Upper lobe of left lung (tissue), 4 donors: ENCODE measurements at regions not wholly inside any gene's neighbourhood (a gene's known extent, or its start where the extent isn't known, plus 50 kb on each side); places are given as distances from the start of the nearest gene placed in this dataset.
"Not testable (repeated sequence)": the region's sequence is repeated elsewhere in the genome, so short reads cannot be mapped to it uniquely, and the experiment has no call there.

Experiments used
- CTCF ChIP-seq, 6 experiments: fragments of 450-650 bp in 4 of 6; fragments of 200-600 bp in 2 of 6; sonication (generic) in 2 of 6; IDR thresholded peaks; one replicate each; pipeline ENCODE4 v1.5.1; 2016 to 2019; ENCODE audit warnings: antibody characterized with exemption in 6 of 6
- EP300 ChIP-seq, 4 donors: sonication (generic); formaldehyde crosslinking; IDR thresholded peaks; one replicate each; pipeline ENCODE4 v1.5.1; 2017; ENCODE audit warnings: antibody characterized with exemption in 4 of 4, control low read depth in 2 of 4

- not testable (repeated sequence) for TF ChIP-seq CTCF, EP300 (IDR thresholded peaks at IDR 0.05)
These were observed 287.0 kb upstream of the PLGLB1 start for GRCh38 chr2:87308621-87309020.
